ENCODE measurements at regions not wholly inside any gene's neighbourhood (a gene's known extent, or its start where the extent isn't known, plus 50 kb on each side); places are given as distances from the start of the nearest gene placed in this dataset.

DNA sequence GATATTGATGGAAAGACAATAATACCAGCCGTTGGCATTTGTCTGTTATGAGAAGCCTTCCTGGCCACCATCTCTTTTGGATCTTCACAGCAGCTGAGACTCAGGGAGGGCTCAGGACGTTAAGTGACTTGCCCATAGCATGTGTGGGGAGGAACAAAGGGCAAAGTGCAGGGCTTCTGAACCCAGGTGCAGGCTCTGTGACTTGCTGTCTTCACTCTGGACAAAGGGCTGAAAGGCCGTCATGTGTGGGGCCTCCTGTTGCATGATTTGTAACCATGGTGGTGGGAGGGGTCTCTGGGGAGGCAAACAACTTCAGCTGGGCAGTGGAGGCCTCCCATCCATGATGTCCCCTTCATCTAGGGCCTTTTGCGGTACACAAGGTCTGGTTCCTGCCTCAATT lies 65.5 kb upstream of the SIX2 start:
- TF ChIP-seq POLR2AphosphoS5 (IDR thresholded peaks at IDR 0.05; ENCODE audit: low read depth, low read length) (no peak), POLR2A (IDR thresholded peaks at IDR 0.05; ENCODE audit: low read depth, low read length) (no peak), POU2F2 (IDR thresholded peaks at IDR 0.05; ENCODE audit: low read depth, low read length) (no peak), TAF1 (IDR thresholded peaks at IDR 0.05; ENCODE audit: low read depth, low read length) (no peak)
